AG09309 (cell line): ENCODE measurements at regions not wholly inside any gene's neighbourhood (a gene's known extent, or its start where the extent isn't known, plus 50 kb on each side); places are given as distances from the start of the nearest gene placed in this dataset.
"Not testable (repeated sequence)": the region's sequence is repeated elsewhere in the genome, so short reads cannot be mapped to it uniquely, and the experiment has no call there.

Source experiments
- DNase-seq: peaks from one replicate; pipeline ENCODE4 v3.0.0-alpha.2; 2010; ENCODE audit warnings: low read depth
- H3K4me3 ChIP-seq: 2 replicates; pipeline ENCODE4 v1.5.1; 2011; ENCODE audit warnings: mild to moderate bottlenecking, low read depth, low read length, moderate library complexity; ENCODE audit not compliant: control insufficient read depth
- TF ChIP-seq, protein P1 (sequence below): IDR thresholded peaks from 2 replicates; pipeline ENCODE4 v1.5.1; 2011; ENCODE audit warnings: mild to moderate bottlenecking, low read depth, low read length, inconsistent platforms; ENCODE audit not compliant: insufficient read depth, control insufficient read depth; ENCODE audit errors: missing control alignments

- no peak for DNase-seq
Measured at GRCh38 chr2:176876493-176877103, 336.0 kb upstream of the HNRNPA3 start.

GRCh38 chr2:176879426-176879995 lies 333.1 kb upstream of the HNRNPA3 start:
- H3K4me3 ChIP-seq, result no peak overlapping the region
- no peak for DNase-seq
- TF ChIP-seq, protein P1, sequence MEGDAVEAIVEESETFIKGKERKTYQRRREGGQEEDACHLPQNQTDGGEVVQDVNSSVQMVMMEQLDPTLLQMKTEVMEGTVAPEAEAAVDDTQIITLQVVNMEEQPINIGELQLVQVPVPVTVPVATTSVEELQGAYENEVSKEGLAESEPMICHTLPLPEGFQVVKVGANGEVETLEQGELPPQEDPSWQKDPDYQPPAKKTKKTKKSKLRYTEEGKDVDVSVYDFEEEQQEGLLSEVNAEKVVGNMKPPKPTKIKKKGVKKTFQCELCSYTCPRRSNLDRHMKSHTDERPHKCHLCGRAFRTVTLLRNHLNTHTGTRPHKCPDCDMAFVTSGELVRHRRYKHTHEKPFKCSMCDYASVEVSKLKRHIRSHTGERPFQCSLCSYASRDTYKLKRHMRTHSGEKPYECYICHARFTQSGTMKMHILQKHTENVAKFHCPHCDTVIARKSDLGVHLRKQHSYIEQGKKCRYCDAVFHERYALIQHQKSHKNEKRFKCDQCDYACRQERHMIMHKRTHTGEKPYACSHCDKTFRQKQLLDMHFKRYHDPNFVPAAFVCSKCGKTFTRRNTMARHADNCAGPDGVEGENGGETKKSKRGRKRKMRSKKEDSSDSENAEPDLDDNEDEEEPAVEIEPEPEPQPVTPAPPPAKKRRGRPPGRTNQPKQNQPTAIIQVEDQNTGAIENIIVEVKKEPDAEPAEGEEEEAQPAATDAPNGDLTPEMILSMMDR, result no peak

More at GRCh38 chr2:176876493-176877103, 336.0 kb upstream of the HNRNPA3 start:
- H3K4me3 ChIP-seq, result no peak overlapping the region
- TF ChIP-seq, protein P1, result no peak

DNA sequence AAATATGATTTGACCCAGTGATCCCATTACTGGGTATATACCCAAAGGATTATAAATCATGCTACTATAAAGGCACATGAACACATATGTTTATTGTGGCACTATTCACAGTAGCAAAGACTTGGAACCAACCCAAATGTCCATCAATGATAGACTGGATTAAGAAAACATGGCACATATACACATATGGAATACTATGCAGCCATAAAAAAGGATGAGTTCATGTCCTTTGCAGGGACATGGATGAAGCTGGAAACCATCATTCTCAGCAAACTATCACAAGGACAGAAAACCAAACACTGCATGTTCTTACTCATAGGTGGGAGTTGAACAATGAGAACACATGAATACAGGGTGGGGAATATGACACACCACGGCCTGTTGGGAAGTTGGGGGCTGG lies 330.5 kb upstream of the HNRNPA3 start:
- H3K4me3 ChIP-seq, DNase-seq: not testable (repeated sequence)

GRCh38 chr2:176885001-176885643 lies 327.5 kb upstream of the HNRNPA3 start:
- TF ChIP-seq, protein P1, result no peak
- H3K4me3 ChIP-seq, result no peak overlapping the region
- no peak for DNase-seq

DNA sequence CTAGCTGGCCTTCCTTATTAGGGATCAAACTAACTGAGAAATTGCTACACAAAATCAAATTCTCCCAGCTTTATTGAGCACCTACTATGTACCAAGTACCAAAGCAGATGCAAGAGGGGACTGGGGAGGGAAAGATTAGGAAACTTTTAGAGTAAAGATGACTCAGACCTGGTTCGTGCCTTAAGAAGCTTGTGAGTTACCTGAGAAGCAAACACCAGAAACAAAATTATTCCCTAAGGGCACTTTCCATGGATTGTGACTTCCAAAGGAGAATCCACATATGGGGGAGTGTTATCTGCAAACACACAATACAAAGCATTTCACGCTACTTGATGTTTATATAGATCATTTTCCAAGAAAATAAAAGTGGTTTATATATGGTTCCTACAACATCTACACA lies 326.9 kb upstream of the HNRNPA3 start:
- no peak for DNase-seq
- TF ChIP-seq, protein P1, result no peak
- H3K4me3 ChIP-seq, result no peak overlapping the region

DNA sequence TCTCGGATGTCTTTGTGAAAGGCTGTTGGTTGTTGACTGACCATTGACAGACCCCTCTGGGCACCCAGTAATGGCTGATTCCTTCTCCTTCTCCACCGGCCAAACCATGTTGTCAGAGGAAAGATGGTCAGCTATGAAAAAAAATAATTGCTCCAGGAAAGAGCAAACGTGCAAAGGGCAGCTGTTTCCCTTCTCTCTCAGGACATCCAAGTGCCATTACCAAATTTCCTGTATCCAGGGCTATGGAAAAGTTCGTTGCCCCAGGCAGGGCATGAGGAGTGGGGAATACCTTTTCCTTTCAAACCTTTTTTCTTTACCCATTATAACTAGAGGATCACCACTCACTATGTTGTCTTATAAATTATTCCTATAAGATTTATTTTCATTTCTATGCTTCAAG lies 321.5 kb upstream of the HNRNPA3 start:
- TF ChIP-seq, protein P1, result no peak
- DNase-seq, result no peak
- H3K4me3 ChIP-seq, result no peak overlapping the region

DNA sequence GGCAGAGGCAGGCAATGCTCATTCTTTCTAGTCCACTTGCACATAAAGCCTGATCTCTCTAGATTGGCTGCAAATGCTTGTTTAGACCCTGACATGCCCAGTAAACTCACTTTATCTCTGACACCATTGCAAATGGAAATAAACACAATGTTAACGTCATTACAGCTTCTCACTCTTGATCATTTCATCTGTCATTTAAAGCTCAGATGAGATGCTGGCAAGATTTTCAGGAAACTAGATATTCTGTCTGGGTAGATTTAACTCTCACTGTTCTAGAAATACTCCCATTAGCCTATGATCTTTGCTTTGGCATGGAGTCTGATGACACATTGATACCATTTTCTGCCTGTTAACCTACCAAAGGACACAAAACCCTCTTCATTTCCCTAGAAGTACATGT lies 320.7 kb upstream of the HNRNPA3 start:
- H3K4me3 ChIP-seq, result no peak overlapping the region
- no peak for DNase-seq
- TF ChIP-seq, protein P1, result no peak
